Suprapubic skin (tissue), 4 donors: ENCODE measurements at regions not wholly inside any gene's neighbourhood (a gene's known extent, or its start where the extent isn't known, plus 50 kb on each side); places are given as distances from the start of the nearest gene placed in this dataset.

Source experiments
- DNase-seq, 2 donors: peaks; one replicate each; pipeline ENCODE4 v3.0.0-alpha.2; 2019; ENCODE audit warnings: low spot score in 2 of 2
- H3K27ac ChIP-seq: fragments of 200-600 bp; sonication (generic); one replicate; pipeline ENCODE4 v1.5.1; 2019
- H3K27me3 ChIP-seq: fragments of 200-600 bp; sonication (generic); one replicate; pipeline ENCODE4 v1.5.1; 2019
- H3K36me3 ChIP-seq: fragments of 200-600 bp; sonication (generic); one replicate; pipeline ENCODE4 v1.5.1; 2019
- H3K4me1 ChIP-seq: fragments of 200-600 bp; sonication (generic); one replicate; pipeline ENCODE4 v1.5.1; 2019
- H3K4me3 ChIP-seq: fragments of 200-600 bp; sonication (generic); one replicate; pipeline ENCODE4 v1.5.1; 2019; ENCODE audit warnings: mild to moderate bottlenecking
- H3K9me3 ChIP-seq: fragments of 200-600 bp; sonication (generic); one replicate; pipeline ENCODE4 v1.5.1; 2019
- CTCF ChIP-seq, 2 donors: fragments of 200-600 bp in 1 of 2; fragments of 450-650 bp in 1 of 2; sonication (generic) in 1 of 2; IDR thresholded peaks; one replicate each; pipeline ENCODE4 v1.5.1; 2016 to 2019; ENCODE audit warnings: antibody characterized with exemption in 2 of 2, mild to moderate bottlenecking in 1 of 2, moderate library complexity in 1 of 2
- EP300 ChIP-seq: sonication (generic); formaldehyde crosslinking; IDR thresholded peaks from one replicate; pipeline ENCODE4 v1.6.1; 2017; ENCODE audit warnings: antibody characterized with exemption
- POLR2A ChIP-seq, 2 donors: fragments of 450-650 bp; IDR thresholded peaks; one replicate each; pipeline ENCODE4 v1.6.1; 2017; ENCODE audit warnings: antibody characterized with exemption in 2 of 2, mild to moderate bottlenecking in 2 of 2, moderate library complexity in 2 of 2
- POLR2AphosphoS5 ChIP-seq, 3 donors: sonication (generic); formaldehyde crosslinking; IDR thresholded peaks; one replicate each; pipeline ENCODE4 v1.6.1; 2017; ENCODE audit warnings: antibody characterized with exemption in 3 of 3
- WGBS: methylation state at CpG from one replicate; pipeline ENCODE4 v1.1.5; 2018; 5-methylcytosine and 5-hydroxymethylcytosine counted together

GRCh38 chr15:53454535-53454842, 305.0 kb downstream of the WDR72 start:
- 85% methylated on average over 5 of the region's 5 CpGs for WGBS
- Histone ChIP-seq H3K27me3 (no peaks in the 10 kb centered on the region), H3K4me1 (no peaks in the 10 kb centered on the region), H3K36me3 (no peaks in the 10 kb centered on the region), H3K27ac (no peak overlapping the region), H3K4me3 (no peak overlapping the region), H3K9me3 (no peaks in the 10 kb centered on the region)
- no peak for DNase-seq
- TF ChIP-seq POLR2AphosphoS5 (IDR thresholded peaks at IDR 0.05) = no peak
- no peak for TF ChIP-seq POLR2A (IDR thresholded peaks at IDR 0.05)
- TF ChIP-seq EP300 = no peak
- TF ChIP-seq CTCF (IDR thresholded peaks at IDR 0.05) = no peak

- H3K27me3 ChIP-seq = no peaks in the 10 kb centered on the region
- no peak for DNase-seq
- no peaks in the 10 kb centered on the region for H3K36me3 ChIP-seq
- H3K4me3 ChIP-seq = no peak overlapping the region
- no peaks in the 10 kb centered on the region for H3K4me1 ChIP-seq
- 62% methylated on average over 2 of the region's 2 CpGs for WGBS
- no peak for TF ChIP-seq POLR2A (IDR thresholded peaks at IDR 0.05)
- no peak for TF ChIP-seq POLR2AphosphoS5 (IDR thresholded peaks at IDR 0.05)
- H3K9me3 ChIP-seq = no peaks in the 10 kb centered on the region
- no peak overlapping the region for H3K27ac ChIP-seq
These were observed 306.0 kb downstream of the WDR72 start for GRCh38 chr15:53453253-53454105.

GRCh38 chr15:53448232-53449015, 311.0 kb downstream of the WDR72 start:
- Histone ChIP-seq H3K4me1 (no peaks in the 10 kb centered on the region), H3K27me3 (no peaks in the 10 kb centered on the region), H3K36me3 (no peaks in the 10 kb centered on the region), H3K9me3 (no peaks in the 10 kb centered on the region), H3K27ac (no peak overlapping the region), H3K4me3 (no peak overlapping the region)
- TF ChIP-seq EP300 = no peak
- TF ChIP-seq CTCF (IDR thresholded peaks at IDR 0.05) = no peak
- TF ChIP-seq POLR2A (IDR thresholded peaks at IDR 0.05) = no peak
- no peak for TF ChIP-seq POLR2AphosphoS5 (IDR thresholded peaks at IDR 0.05)
- WGBS = 40% methylated on average over 7 of the region's 7 CpGs
- no peak for DNase-seq

GRCh38 chr15:53447742-53448141, 311.7 kb downstream of the WDR72 start:
- H3K36me3 ChIP-seq = no peaks in the 10 kb centered on the region
- TF ChIP-seq POLR2AphosphoS5 (IDR thresholded peaks at IDR 0.05) = no peak
- no peak for TF ChIP-seq POLR2A (IDR thresholded peaks at IDR 0.05)
- no peak for TF ChIP-seq CTCF (IDR thresholded peaks at IDR 0.05)
- no peak for TF ChIP-seq EP300
- no peak overlapping the region for H3K4me3 ChIP-seq
- H3K4me1 ChIP-seq = no peaks in the 10 kb centered on the region
- H3K9me3 ChIP-seq = no peaks in the 10 kb centered on the region
- WGBS = 71% methylated on average over 1 of the region's 1 CpG
- H3K27ac ChIP-seq = no peak overlapping the region
- no peak for DNase-seq
- H3K27me3 ChIP-seq = no peaks in the 10 kb centered on the region

GRCh38 chr15:53447053-53447574, 312.3 kb downstream of the WDR72 start:
- Histone ChIP-seq H3K4me3 (no peak overlapping the region), H3K36me3 (no peaks in the 10 kb centered on the region), H3K4me1 (no peaks in the 10 kb centered on the region), H3K27me3 (no peaks in the 10 kb centered on the region), H3K9me3 (no peaks in the 10 kb centered on the region), H3K27ac (no peak overlapping the region)
- TF ChIP-seq CTCF (IDR thresholded peaks at IDR 0.05) (no peak), EP300 (no peak), POLR2AphosphoS5 (IDR thresholded peaks at IDR 0.05) (no peak), POLR2A (IDR thresholded peaks at IDR 0.05) (no peak)
- WGBS = 74% methylated on average over 2 of the region's 2 CpGs
- DNase-seq = no peak
